Caco-2 (cell line): ENCODE measurements at regions not wholly inside any gene's neighbourhood (a gene's known extent, or its start where the extent isn't known, plus 50 kb on each side); places are given as distances from the start of the nearest gene placed in this dataset.

Experiments used
- BruUV-seq: library from RNA; stranded (reverse); fragments of 400-500 nt; replicated peaks from 2 replicates; lab custom pipeline; 2021; lab: Mats Ljungman, UMichigan
- CTCF ChIA-PET: fragments of 300-600 bp; sonication (Branson Sonifier 250); formaldehyde crosslinking; loops from one replicate; lab custom pipeline; 2022; ENCODE audit warnings: antibody characterized with exemption; lab: Charles Lee
- POLR2A ChIA-PET: fragments of 300-600 bp; sonication (Branson Sonifier 250); formaldehyde crosslinking; loops from one replicate; lab custom pipeline; 2022; ENCODE audit warnings: antibody characterized with exemption; lab: Charles Lee
- DNase-seq, 2 experiments: peaks; one replicate each; pipeline versions ENCODE4 v3.0.0 to v3.0.0-alpha.2; 2020 to 2022
- H3K27me3 ChIP-seq: replicated peaks from 2 replicates; pipeline ENCODE4 v1.6.0; 2011; ENCODE audit warnings: low read length; ENCODE audit not compliant: control insufficient read depth, insufficient read depth
- H3K36me3 ChIP-seq: 2 replicates; pipeline ENCODE4 v1.5.1; 2011; ENCODE audit warnings: low read length; ENCODE audit not compliant: control insufficient read depth, insufficient read depth
- H3K4me1 ChIP-seq: fragments of 250-450 bp; sonication (Bioruptor Pico); 2 replicates; pipeline ENCODE4 v1.5.1; 2020; ENCODE audit warnings: mild to moderate bottlenecking
- H3K4me3 ChIP-seq: 2 replicates; pipeline ENCODE4 v1.5.1; 2011; ENCODE audit warnings: low read depth, mild to moderate bottlenecking, control low read depth, low read length
- H3K9me3 ChIP-seq: fragments of 250-450 bp; sonication (Bioruptor Pico); 2 replicates; pipeline ENCODE4 v1.5.1; 2020; ENCODE audit warnings: mild to moderate bottlenecking, moderate library complexity
- H3K27ac Mint-ChIP-seq: one replicate; pipeline ENCODE4 v1.8.0; 2022; ENCODE audit warnings: mixed read lengths; ENCODE audit not compliant: unreplicated experiment
- H3K27me3 Mint-ChIP-seq: one replicate; pipeline ENCODE4 v1.8.0; 2022; ENCODE audit warnings: mixed read lengths; ENCODE audit not compliant: insufficient read depth, unreplicated experiment
- H3K36me3 Mint-ChIP-seq: one replicate; pipeline ENCODE4 v1.8.0; 2022; ENCODE audit warnings: mild to moderate bottlenecking, mixed read lengths; ENCODE audit not compliant: insufficient read depth, unreplicated experiment
- H3K4me1 Mint-ChIP-seq: one replicate; pipeline ENCODE4 v1.8.0; 2022; ENCODE audit warnings: low read depth, mixed read lengths; ENCODE audit not compliant: unreplicated experiment
- H3K4me3 Mint-ChIP-seq: one replicate; pipeline ENCODE4 v1.8.0; 2022; ENCODE audit warnings: mild to moderate bottlenecking, moderate library complexity, mixed read lengths; ENCODE audit not compliant: unreplicated experiment
- H3K9me3 Mint-ChIP-seq: one replicate; pipeline ENCODE4 v1.8.0; 2022; ENCODE audit warnings: mixed read lengths; ENCODE audit not compliant: unreplicated experiment
- intact Hi-C: fragments of 100-400 bp; cut with micrococcal nuclease; formaldehyde crosslinking; loops from one replicate; pipeline ENCODE4 v1.10.0; 2022; ENCODE audit not compliant: unreplicated experiment
- TF ChIP-seq, protein P1 (sequence below), 2 experiments: fragments of 200-600 bp in 1 of 2; IDR thresholded peaks; 1 replicate in 1 of 2; 2 replicates in 1 of 2; pipeline versions ENCODE4 v1.5.1 to v1.8.0; 2011 to 2022; ENCODE audit warnings: antibody characterized with exemption in 1 of 2, control low read depth in 1 of 2, inconsistent platforms in 1 of 2, low read depth in 1 of 2, low read length in 1 of 2, mild to moderate bottlenecking in 1 of 2, moderate library complexity in 1 of 2; ENCODE audit not compliant: insufficient read depth in 1 of 2, severe bottlenecking in 1 of 2, unreplicated experiment in 1 of 2

DNA sequence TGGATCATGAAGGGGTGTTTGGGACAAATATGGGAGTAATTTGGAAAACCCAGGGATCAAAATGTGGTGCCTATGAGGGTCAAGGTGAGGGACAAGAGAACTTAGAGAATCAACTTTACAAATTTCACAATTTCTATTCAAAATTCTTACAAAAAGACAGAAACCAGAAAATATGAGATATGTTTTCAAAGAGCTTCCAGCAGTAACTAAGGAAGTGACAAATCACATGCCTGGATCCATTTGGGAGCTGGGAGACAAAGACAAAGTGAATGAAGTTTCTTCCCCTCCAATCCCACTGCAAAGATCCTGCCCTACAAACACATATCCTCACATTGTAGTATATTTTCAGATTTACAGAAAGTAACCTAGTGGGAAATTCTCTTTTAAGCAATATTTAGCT, 235.0 kb upstream of the VLDLR start:
- H3K36me3 Mint-ChIP-seq, result no peaks in the 10 kb centered on the region
- Histone ChIP-seq H3K27me3 (no peaks in the 10 kb centered on the region), H3K4me3 (no peak overlapping the region), H3K4me1 (peaks cover 11% of the 10 kb centered on the region; the same call in 1 of the 2 replicates), H3K9me3 (no peaks in the 10 kb centered on the region), H3K36me3 (no peaks in the 10 kb centered on the region)
- no peaks in the 10 kb centered on the region for H3K27me3 Mint-ChIP-seq
- BruUV-seq, result no TSS peak
- CTCF ChIA-PET, result no interaction called here
- TF ChIP-seq, protein P1, sequence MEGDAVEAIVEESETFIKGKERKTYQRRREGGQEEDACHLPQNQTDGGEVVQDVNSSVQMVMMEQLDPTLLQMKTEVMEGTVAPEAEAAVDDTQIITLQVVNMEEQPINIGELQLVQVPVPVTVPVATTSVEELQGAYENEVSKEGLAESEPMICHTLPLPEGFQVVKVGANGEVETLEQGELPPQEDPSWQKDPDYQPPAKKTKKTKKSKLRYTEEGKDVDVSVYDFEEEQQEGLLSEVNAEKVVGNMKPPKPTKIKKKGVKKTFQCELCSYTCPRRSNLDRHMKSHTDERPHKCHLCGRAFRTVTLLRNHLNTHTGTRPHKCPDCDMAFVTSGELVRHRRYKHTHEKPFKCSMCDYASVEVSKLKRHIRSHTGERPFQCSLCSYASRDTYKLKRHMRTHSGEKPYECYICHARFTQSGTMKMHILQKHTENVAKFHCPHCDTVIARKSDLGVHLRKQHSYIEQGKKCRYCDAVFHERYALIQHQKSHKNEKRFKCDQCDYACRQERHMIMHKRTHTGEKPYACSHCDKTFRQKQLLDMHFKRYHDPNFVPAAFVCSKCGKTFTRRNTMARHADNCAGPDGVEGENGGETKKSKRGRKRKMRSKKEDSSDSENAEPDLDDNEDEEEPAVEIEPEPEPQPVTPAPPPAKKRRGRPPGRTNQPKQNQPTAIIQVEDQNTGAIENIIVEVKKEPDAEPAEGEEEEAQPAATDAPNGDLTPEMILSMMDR (IDR thresholded peaks at IDR 0.05; ENCODE audit: insufficient read depth in 1 of 2, low read depth in 1 of 2, low read length in 1 of 2, severe bottlenecking in 1 of 2, unreplicated experiment in 1 of 2), result no peak
- intact Hi-C loops, result no loop called here
- POLR2A ChIA-PET, result no interaction called here
- H3K4me3 Mint-ChIP-seq, result no peak overlapping the region
- no peak overlapping the region for H3K27ac Mint-ChIP-seq
- peaks cover 18% of the 10 kb centered on the region for H3K9me3 Mint-ChIP-seq
- H3K4me1 Mint-ChIP-seq, result peaks cover 10% of the 10 kb centered on the region
- no peak for DNase-seq

DNA sequence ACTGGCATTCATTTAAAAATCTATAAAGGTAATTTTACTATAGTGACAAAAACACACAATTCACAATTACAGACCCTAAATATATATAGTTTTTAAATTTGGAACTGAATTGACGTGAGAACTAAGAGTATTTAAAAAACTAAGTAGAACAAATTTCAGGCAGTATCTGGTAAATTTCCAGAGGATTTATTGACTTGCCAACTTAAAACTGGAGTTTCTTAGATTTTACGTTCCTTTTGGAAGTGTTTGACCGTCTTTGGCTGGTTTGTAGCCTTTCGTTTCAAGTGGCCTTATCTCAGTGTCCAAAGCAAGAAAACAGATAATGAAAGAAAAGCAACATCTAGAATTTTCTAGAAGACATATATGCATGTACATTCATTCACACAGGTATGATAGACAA, 234.4 kb upstream of the VLDLR start:
- TF ChIP-seq, protein P1 (IDR thresholded peaks at IDR 0.05; ENCODE audit: insufficient read depth in 1 of 2, low read depth in 1 of 2, low read length in 1 of 2, severe bottlenecking in 1 of 2, unreplicated experiment in 1 of 2), result no peak
- Mint-ChIP-seq H3K27me3 (no peaks in the 10 kb centered on the region), H3K36me3 (no peaks in the 10 kb centered on the region), H3K9me3 (peaks cover 18% of the 10 kb centered on the region), H3K27ac (no peak overlapping the region), H3K4me3 (no peak overlapping the region), H3K4me1 (peaks cover 10% of the 10 kb centered on the region)
- Histone ChIP-seq H3K4me3 (no peak overlapping the region), H3K9me3 (no peaks in the 10 kb centered on the region), H3K36me3 (no peaks in the 10 kb centered on the region), H3K4me1 (peaks cover 11% of the 10 kb centered on the region; the same call in 1 of the 2 replicates), H3K27me3 (no peaks in the 10 kb centered on the region)
- CTCF ChIA-PET, result no interaction called here
- no peak for DNase-seq
- POLR2A ChIA-PET, result no interaction called here
- intact Hi-C loops, result no loop called here
- BruUV-seq, result no TSS peak

DNA sequence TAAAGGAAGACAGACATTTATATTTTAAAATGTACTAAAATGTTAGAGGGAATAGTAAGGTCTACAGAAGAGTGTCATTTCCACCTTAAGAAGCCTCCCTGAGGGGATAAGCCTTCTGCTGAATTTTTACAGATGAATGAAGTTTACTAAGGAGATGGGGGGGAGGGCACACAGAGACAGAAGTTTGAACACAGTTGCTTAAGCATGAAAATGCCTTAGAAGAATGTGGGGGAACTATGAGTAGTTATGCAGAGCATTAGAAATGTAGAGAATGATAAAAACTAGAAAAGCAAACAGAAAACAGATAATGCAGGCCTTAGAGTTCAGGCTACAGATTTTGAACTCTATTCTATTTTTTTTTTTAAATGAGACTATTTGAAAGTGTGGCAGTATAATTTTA, 232.2 kb upstream of the VLDLR start:
- POLR2A ChIA-PET, result no interaction called here
- Histone ChIP-seq H3K27me3 (no peaks in the 10 kb centered on the region), H3K36me3 (no peaks in the 10 kb centered on the region), H3K4me1 (peaks cover 11% of the 10 kb centered on the region; the same call in 1 of the 2 replicates), H3K4me3 (no peak overlapping the region), H3K9me3 (0 out of 2 replicates have a peak, but pooled peaks cover 8% of the 10 kb centered on the region)
- CTCF ChIA-PET, result no interaction called here
- no peaks in the 10 kb centered on the region for H3K36me3 Mint-ChIP-seq
- TF ChIP-seq, protein P1 (IDR thresholded peaks at IDR 0.05; ENCODE audit: insufficient read depth in 1 of 2, low read depth in 1 of 2, low read length in 1 of 2, severe bottlenecking in 1 of 2, unreplicated experiment in 1 of 2), result no peak
- intact Hi-C loops, result no loop called here
- no peak overlapping the region for H3K4me3 Mint-ChIP-seq
- no peak for DNase-seq
- no peak overlapping the region for H3K27ac Mint-ChIP-seq
- H3K27me3 Mint-ChIP-seq, result no peaks in the 10 kb centered on the region
- peaks cover 10% of the 10 kb centered on the region for H3K4me1 Mint-ChIP-seq
- H3K9me3 Mint-ChIP-seq, result peaks cover 24% of the 10 kb centered on the region
- no TSS peak for BruUV-seq
